HG02763 (cell line): ENCODE measurements at regions not wholly inside any gene's neighbourhood (a gene's known extent, or its start where the extent isn't known, plus 50 kb on each side); places are given as distances from the start of the nearest gene placed in this dataset.

Experiments used
- ATAC-seq: cut with Tn5 transposase; IDR thresholded peaks from one replicate; pipeline ENCODE4 v1.9.1; 2021; ENCODE audit warnings: mild to moderate bottlenecking, moderate library complexity; ENCODE audit not compliant: unreplicated experiment

DNA sequence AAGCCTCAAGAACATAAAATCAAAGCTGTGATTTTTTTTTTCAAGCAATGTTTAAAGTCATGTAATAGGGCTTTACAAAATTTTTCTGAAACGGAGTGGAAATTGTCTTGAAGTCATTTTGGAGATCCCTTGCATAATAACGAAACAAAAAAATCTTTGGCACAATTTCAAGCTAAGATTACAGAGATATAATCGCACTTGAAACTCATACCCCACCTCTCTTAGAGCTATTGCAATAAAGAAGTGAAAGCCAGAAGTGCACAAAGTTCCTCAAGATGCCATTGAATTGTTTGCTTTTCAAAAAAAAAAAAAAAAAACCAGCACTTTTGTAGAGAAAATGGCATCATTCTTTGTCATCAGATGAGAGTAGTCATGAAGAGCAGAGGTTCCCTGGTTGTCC lies 152.3 kb downstream of the PAX3 start:
- ATAC-seq: no peak

DNA sequence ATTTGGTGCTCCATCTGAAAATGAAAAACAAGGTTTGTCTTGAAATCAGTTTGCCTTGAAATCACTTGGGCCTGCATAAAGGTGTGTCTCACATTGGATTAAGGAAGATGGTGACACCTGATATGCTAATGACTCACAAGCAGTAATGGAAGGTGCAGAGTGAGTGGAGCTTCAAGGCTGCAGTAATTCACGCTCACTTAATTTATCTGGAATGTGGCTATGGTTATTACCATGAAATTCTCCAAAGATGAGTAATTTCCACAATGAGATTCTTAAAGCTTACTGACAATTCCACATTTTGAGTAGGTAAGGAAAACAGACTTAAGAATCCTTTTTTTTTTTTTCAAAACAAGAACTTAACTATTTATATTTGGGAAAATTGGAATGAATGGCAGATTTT lies 156.8 kb downstream of the PAX3 start:
- no peak for ATAC-seq

DNA sequence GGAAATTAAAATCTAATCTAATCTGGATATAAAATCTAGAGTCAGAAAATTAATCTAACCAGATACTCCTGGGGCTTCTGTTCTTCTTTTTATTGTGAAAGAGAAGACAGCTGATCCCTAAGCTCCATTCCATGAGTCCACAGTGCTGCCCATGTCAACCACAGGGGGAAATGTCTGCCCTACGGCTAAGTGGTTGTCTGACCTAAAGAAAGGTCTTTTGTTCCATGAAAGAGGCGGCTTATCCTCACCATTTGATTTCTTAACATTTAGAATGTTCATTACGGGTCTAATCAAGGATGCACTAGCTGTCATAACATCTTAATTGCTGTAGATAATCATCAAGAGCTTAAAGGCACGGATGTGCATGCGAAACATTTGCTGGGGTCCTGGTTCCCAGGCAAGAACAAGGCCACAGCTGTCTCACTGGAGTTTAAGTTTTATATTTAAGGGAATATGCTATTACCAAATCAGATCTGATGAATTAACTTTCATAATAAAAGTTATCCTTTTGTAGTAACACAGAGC lies 162.6 kb downstream of the PAX3 start:
- no peak for ATAC-seq

DNA sequence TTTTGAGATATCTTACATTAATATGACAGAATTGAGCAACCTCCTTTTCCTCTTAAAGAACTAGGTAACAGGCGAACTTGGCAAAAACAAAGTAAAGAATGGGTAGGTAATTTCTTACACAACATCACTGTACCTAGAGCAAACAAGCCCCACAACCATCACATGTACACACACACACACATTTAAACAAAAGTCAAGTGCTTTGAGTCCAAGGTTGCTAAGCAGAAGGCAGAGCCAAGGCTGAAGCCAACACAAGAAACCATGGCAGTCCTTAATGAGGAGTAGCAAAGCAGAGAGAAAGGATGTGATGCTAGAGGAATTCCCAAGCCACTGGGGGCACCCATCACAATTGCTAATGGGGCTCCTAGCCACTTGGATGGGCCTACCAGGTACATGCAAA lies 164.1 kb downstream of the PAX3 start:
- ATAC-seq: no peak

DNA sequence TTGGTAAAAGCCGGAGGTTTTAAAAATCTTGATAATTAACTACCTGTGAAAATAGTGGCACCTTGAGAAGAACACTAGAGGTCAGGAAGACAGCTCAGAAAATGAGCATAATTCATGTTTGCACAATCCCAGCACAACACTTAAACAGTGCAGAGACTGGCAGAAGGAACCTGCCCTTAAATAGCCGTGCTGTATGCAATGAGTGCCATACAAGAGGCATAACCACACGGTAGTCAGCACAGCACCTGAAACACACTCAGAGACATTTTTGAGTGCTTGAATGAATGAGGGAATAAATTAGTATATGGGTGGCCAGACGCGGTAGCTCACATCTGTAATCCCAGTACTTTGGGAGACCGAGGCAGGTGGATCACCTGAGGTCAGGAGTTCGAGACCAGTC lies 164.9 kb downstream of the PAX3 start:
- no peak for ATAC-seq

DNA sequence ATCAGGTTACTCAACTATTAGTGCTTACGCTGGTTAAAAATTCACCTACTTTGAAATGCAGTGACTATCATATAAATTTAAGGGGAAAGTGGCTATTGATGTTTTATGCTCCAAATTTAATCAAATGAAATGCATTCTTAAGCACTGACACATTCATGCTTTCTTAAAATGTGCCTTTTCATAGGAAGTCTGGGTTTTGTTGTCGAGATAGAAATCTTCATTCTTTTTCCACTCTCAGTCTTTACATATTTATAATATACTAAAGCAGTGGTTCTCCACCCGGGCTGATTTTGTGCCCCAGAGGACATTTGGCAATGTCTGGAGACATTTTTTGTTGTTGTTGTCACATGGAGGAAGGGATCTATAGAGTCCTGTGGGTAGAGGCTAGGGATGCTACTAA lies 167.9 kb downstream of the PAX3 start:
- ATAC-seq: no peak

DNA sequence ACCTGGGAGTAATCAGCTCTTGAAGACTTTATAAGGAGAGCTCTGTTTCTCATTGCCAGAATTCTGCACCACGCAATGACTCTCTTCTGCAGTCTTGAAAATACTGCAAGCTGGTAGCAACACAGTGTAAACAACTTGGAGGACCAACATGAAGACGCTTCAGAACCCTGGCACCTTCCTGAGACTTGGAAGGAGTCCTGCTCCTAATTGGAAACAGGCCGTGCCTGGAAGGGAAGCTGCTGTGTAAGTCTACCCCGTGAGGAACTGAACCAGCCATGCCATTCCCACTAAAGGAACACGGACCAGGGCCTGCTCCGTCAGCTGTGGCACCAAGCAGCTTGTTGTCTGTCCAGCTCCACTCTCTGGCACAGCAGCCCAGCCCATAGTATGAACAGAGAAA lies 171.1 kb downstream of the PAX3 start:
- ATAC-seq: no peak

DNA sequence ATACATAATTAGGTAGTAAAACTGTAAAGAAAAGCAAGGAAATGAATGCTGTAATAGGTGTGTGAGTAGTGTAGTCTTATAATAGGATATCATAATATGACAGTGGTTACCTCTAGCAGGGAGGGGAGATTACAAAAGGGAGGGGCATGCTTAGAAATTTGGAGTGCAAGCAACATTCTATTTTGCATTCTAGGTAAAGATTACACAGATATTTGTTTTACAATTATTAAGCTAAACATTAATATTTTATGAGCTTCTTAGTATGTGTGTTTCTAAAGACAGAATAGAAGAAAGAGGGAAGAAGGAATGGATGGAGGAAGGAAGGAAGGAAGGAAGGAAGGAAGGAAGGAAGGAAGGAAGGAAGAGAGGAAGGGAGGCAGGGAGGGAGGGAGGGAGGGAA lies 177.9 kb downstream of the PAX3 start:
- ATAC-seq: no peak

DNA sequence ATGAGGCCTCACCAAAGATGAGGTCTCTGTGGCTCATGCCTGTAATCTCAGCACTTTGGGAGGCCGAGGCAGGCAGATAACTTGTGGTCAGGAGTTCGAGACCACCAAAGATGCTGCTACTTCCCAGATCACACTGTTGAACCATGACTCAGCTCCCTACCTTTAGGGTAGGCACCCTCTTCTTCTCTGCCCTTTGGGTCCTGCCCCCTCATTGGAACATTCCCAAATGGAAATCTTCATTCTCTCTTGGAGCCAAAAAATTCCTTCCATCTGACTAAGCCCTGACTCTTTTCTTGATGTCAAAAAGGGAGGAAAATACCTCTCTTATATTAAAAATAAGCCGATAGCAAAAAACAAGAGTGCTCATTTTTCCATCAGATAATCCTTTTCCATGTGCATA lies 183.5 kb downstream of the PAX3 start:
- no peak for ATAC-seq

DNA sequence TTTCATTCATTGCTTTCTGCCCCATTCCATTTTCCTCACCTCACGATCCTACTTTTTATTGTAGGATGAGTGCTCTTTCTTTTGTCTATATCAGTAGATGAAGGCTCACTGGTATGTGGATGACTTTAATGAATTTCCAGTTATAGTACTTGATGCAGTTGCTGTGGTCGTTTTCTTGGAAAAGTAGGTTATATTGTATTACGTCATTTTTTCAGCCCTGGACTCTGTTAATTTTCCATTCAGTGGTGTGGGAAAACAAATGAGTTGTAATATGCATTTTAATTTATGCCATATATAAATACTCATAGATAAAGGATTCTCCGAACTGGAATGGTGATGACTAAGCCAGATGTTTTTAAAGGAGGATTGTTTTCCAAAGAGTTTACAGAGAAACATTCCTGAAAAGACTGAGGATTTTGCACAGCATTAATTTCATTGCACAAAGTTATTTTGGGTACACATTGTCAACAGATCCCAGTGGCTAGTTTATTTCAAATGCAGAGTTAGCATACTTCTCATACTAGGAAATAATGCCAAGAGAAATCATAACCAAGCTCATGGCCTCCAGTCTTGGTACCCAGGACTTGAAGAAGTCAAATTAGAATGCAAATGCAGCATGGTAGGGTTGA lies 189.7 kb downstream of the PAX3 start:
- no peak for ATAC-seq

DNA sequence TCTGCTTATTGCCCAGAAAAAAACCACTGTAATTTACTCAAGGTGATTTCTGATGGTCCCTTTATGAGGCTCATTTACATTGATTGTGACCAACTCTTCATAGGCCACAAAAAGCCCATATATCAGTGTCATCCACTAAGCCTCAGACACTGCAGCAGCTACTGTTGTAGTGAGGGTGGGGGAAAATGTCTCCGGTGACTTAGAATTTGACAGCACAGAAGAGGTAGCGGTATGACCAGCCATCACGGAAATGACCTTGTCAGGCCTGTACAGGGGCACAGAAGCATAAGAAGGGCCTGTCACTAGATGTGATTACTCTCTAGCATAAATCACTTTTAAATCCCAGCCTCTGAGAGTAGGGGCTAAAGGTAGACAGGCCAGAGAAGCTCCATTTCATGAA lies 190.3 kb downstream of the PAX3 start:
- ATAC-seq: no peak

DNA sequence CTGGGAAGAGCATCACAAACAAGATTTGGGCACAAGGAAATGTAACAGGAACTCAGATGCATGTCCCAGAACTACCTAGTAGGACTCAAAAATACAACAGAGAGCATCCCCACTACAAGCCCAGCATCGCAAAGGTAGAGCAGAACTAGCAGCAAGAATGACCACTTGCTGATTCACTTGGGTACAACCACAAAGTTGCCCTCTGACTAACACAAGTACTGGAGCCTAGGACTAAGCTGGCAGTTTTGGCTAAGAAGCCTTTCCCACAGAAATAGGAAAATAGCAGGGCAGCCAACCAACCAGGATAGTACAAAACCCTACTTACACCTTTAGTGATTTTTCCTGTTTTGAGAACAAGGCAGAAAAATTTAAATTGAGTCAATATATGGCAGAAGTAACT lies 193.8 kb downstream of the PAX3 start:
- ATAC-seq: no peak

DNA sequence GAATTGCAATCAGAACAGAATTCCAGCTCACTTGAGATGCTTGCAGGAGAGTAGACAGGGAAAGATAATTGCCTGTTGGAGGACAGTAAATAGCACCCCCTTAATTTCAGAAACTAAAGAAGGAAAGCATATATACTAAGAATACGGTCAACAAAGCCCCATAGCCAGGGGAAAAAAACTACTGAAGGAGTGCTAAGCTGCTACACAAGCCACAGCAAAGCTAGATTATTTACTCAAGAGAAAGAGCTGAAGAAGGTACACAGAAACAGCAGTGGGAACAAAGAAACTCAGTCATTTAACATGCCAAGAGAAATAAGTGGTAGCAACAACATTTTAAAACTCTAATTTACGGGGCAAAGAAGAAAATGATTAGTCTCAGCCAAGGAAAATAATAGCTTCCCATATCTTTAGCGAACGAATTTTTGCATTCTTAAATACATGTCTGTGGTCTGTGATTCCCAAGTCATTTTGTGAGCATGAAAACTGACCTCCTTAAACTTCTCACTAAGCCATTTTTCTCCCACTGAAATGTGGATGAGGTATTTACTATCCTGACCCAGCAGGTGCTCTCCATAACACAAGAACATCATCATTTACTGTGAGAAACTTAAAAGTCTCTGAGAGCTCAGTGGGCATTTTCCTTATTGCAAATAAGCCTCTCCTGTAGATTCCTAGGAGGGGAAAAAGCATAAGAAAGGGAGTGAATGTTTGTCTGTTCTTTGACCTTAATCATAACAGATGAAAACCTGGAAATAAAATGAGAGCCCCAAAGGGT lies 196.0 kb downstream of the PAX3 start:
- ATAC-seq: no peak

DNA sequence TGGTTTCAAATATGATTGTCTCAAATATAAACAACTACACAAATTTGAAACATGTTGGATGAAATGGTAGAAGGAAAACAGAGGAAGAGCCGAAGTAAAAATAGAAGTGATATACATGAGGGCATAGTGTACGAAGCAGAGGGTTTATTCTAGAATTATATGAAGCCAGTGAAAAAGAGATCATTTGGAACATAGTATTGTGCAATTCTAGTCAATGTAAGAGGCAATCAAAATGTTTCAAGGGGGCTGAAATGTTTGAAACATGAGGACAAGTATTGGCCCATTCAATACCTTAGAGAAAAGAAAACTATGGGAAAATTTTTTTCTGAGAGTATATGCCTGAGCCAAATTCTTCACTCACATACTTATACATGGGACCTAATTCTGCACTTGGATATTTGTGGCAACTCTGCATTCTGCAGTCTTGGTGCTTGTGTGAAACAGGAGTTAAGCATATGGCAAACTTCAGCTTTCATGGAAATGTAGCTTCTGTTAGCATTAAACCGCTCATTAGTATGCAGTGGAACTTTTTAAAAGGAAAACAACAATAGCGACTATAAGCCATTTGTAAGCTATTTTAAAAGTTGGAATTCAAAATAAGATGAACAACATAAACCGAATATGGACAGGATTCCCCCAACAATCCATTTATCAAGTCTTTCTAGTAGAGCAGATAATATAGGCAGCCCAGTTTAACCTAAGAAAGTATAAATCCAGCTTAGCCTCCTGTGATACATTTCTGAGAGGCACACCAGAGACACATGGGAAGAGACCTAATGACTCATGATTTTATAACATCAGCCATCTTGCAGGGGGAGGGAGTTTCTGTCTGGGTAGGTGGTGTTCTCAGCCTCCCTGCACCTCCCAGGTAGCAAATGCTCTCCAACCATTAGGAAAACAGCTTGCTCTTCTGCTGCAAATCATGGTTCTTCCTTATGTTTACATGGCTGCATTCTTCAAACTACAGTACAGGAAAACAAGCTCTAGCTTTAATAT lies 197.8 kb downstream of the PAX3 start:
- ATAC-seq: no peak

DNA sequence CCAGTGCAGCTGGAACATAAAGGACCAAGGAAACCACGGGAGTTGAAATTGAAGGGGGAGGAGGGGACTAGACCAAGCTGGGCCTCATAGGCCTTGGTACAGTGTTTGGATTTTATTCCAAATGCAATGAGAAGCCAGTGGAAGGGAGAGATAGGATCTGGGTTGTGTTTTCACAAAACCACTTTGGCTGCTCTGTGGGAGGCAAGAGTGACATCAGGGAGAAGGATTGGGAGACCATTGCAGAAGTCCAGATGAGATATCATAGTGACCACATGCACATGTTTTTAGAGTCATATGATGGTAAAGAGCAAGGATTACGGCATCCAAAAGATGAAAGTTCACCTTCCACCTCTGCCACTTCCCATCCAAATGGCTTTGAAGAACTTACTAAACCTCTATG lies 210.2 kb downstream of the PAX3 start:
- no peak for ATAC-seq

DNA sequence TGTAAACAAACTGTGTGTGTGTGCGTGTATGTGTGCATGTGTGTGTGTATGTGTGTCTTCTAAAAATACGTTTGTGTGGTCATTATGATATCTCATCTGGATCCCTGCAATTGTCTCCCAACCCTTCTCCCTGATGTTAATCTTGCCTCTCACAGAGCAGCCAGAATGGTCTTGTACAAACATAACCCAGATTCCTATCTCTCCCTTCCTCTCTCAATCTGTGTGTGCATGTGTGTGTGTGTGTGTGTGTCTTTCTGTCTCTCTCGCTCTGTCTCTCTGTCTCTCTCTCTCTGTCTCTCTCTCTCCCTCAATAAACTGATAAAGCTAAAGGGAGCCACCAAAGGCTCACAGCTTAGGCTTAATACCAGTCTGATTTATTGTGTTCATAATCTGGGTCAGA lies 210.8 kb downstream of the PAX3 start:
- no peak for ATAC-seq

DNA sequence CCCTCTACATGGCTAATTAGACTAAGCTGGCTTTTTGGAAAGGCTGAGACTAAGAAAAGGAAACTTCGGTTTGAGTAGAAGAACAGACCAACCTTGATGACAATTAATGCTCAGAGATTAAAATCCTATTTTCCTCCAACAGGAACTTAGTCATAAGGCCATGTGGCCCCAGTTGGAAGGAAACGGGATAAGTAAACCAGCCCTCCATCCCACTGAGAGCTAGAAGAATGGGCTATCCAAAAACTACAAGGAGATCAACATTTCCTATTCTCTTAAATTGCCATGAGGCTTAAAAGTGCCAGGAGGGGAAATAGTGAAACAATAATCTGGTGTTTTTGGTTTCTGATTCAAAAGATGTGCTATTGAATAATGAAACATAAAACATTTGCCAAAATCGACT lies 216.6 kb downstream of the PAX3 start:
- ATAC-seq: no peak

DNA sequence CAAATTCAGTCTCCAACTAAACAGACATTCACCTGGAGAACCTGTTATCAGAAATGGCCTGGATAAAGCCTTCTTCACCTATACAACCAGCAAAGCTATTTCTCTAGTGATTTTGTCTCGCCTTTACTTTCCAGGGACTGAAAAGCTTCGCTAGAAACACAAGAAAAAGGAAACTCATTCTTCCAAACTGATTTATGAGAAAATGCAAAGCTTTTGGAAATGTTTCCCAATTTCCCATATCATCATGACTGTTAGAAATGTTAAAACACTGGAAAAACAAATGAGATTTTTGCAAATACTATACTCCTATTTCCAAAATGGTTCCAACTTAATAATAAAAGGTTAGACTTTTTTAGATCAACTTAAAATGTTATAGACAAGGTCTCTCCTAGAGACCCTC lies 218.7 kb downstream of the PAX3 start:
- ATAC-seq: no peak

DNA sequence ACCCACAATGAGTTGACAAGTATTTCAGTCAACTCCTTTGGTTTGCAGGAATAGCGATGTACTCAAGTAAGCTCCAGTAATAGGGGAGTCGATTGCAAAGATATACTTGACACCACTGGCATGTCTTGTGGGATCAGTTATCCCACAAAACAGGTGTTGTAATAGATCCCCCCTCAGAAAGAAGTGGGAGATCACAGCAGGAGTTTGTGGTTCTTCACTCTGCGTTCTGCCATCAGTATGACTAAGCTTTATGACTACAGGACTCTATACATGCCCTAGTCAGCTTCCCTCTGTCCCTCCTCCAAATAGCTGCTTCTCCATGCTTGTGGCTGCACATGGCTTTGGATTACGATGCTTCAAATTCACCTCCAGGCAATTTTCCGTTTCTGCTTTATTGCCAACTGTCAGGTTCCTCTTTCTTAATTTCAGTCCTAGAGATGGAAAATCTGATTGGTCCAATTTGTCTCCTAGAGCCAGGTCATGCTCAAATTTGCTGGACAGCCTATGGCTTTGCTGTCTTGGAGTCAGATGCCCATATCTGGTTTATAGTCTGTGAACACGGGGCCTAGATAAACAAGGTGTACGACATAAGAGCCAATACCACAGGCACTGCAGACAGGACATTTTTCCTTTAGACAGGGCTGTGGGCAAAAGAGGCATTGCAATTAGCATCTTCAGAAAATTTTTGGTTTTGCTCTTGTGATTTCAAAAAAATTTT lies 221.7 kb downstream of the PAX3 start:
- ATAC-seq: no peak

DNA sequence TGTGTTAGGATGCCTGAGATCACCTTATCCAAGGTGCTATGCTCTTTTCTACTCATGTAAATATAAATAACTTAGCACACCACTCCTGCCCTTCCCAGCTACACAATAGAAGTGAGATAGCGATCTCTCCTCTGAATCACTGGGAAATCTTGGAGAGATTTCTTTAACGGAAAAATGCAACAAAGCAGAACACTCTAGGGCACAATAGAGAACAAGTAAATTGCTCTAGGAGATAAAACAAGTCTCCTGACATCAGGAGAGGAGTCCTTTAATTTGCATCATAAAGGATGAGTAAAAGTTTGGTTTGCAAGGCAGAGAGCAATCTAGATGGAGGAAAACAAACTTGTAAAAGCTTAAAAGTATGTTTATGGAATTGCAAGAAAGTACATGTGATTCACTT lies 224.1 kb downstream of the PAX3 start:
- ATAC-seq: no peak

DNA sequence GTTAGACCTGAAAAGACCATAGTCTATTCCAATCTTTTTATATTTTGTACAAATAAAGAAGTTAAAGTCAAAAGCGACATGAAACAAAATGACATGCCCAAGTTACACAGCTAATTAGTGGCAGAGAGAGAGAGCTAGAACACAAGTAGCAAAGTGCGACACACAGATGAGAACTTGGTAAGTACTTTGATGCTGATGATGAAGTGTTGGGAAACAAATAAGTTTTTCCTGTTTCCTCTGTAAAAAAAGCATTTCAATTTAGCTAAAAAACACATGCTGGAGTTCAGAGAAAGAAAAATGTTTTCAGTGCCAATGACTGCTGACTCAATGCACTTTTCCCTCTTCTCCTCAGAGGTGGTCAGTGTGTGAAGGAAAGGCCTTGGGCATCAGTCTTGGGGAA lies 226.9 kb downstream of the PAX3 start:
- ATAC-seq: no peak
